Adrenal gland (tissue), 5 donors: ENCODE measurements at regions not wholly inside any gene's neighbourhood (a gene's known extent, or its start where the extent isn't known, plus 50 kb on each side); places are given as distances from the start of the nearest gene placed in this dataset.

Source experiments
- CTCF ChIP-seq, 6 experiments: fragments of 450-650 bp in 4 of 6; fragments of 200-600 bp in 2 of 6; sonication (generic) in 1 of 6; IDR thresholded peaks; 1 replicate in 5 of 6; 2 replicates in 1 of 6; pipeline versions ENCODE4 v1.5.1 to v1.8.0; 2016 to 2021; ENCODE audit warnings: antibody characterized with exemption in 6 of 6, mild to moderate bottlenecking in 2 of 6, moderate library complexity in 1 of 6
- POLR2A ChIP-seq, 2 donors: fragments of 450-650 bp; IDR thresholded peaks; one replicate each; pipeline ENCODE4 v1.6.1; 2017; ENCODE audit warnings: antibody characterized with exemption in 2 of 2, mild to moderate bottlenecking in 2 of 2, moderate library complexity in 1 of 2
- donor health status: DM: no; HTN: no; CAD: no.

- TF ChIP-seq CTCF (IDR thresholded peaks at IDR 0.05): no peak
- no peak for TF ChIP-seq POLR2A (IDR thresholded peaks at IDR 0.05)
These were observed 195.1 kb upstream of the DTNA start for GRCh38 chr18:34514957-34515356.
